Mesenchymal stem cell (in vitro differentiated cells and primary cell): ENCODE measurements at regions not wholly inside any gene's neighbourhood (a gene's known extent, or its start where the extent isn't known, plus 50 kb on each side); places are given as distances from the start of the nearest gene placed in this dataset.

ENCODE experiments used
- DNase-seq: peaks from one replicate; pipeline ENCODE4 v3.0.0-alpha.2; 2013
- H2AFZ ChIP-seq: one replicate; pipeline ENCODE4 v1.6.1; 2013; ENCODE audit warnings: low read depth, mild to moderate bottlenecking, control low read depth, inconsistent platforms, low read length, moderate library complexity
- H2AK5ac ChIP-seq: 2 replicates; pipeline ENCODE4 v1.6.1; 2013; ENCODE audit warnings: low read length, moderate library complexity, mild to moderate bottlenecking, inconsistent platforms; ENCODE audit not compliant: severe bottlenecking
- H2BK120ac ChIP-seq: one replicate; pipeline ENCODE4 v1.6.1; 2013; ENCODE audit warnings: low read depth, mild to moderate bottlenecking, inconsistent platforms, low read length, moderate library complexity
- H2BK12ac ChIP-seq, 2 experiments: one replicate each; pipeline ENCODE4 v1.6.1; 2013; ENCODE audit warnings: inconsistent platforms in 2 of 2, low read length in 2 of 2, mild to moderate bottlenecking in 2 of 2, moderate library complexity in 2 of 2, control low read depth in 1 of 2
- H2BK15ac ChIP-seq: one replicate; pipeline ENCODE4 v1.6.1; 2013; ENCODE audit warnings: mild to moderate bottlenecking, low read depth, inconsistent platforms; ENCODE audit not compliant: poor library complexity, severe bottlenecking
- H2BK5ac ChIP-seq: 2 replicates; pipeline ENCODE4 v1.6.1; 2013; ENCODE audit warnings: low read depth, mild to moderate bottlenecking, low read length, control low read depth, inconsistent platforms; ENCODE audit not compliant: poor library complexity, severe bottlenecking
- H3K14ac ChIP-seq, 2 experiments: one replicate each; pipeline ENCODE4 v1.6.1; 2013; ENCODE audit warnings: inconsistent platforms in 2 of 2, low read length in 2 of 2, control low read depth in 1 of 2, mild to moderate bottlenecking in 1 of 2, moderate library complexity in 1 of 2
- H3K18ac ChIP-seq, 2 experiments: one replicate each; pipeline ENCODE4 v1.6.1; 2013; ENCODE audit warnings: inconsistent platforms in 2 of 2, low read length in 2 of 2, control low read depth in 1 of 2, low read depth in 1 of 2, mild to moderate bottlenecking in 1 of 2
- H3K23ac ChIP-seq, 2 experiments: one replicate each; pipeline ENCODE4 v1.6.1; 2013; ENCODE audit warnings: inconsistent platforms in 2 of 2, low read length in 2 of 2, mild to moderate bottlenecking in 2 of 2, moderate library complexity in 2 of 2, control low read depth in 1 of 2
- H3K27ac ChIP-seq: 2 replicates; pipeline ENCODE4 v1.5.1; 2013; ENCODE audit warnings: mild to moderate bottlenecking, moderate library complexity, low read length, control low read depth, inconsistent platforms; ENCODE audit not compliant: poor library complexity, severe bottlenecking
- H3K27me3 ChIP-seq, 2 experiments: 2 replicates each; pipeline versions ENCODE4 v1.6.1 to v1.7.0; 2013; ENCODE audit warnings: low read length in 2 of 2, mild to moderate bottlenecking in 2 of 2, moderate library complexity in 2 of 2, control low read depth in 1 of 2, inconsistent platforms in 1 of 2; ENCODE audit not compliant: control insufficient read depth in 1 of 2, insufficient read depth in 1 of 2
- H3K36me3 ChIP-seq, 2 experiments: 2 replicates each; pipeline versions ENCODE4 v1.6.1 to v1.7.0; 2013; ENCODE audit warnings: low read length in 2 of 2, control low read depth in 1 of 2, inconsistent platforms in 1 of 2, low read depth in 1 of 2, mild to moderate bottlenecking in 1 of 2; ENCODE audit not compliant: insufficient read depth in 2 of 2, control insufficient read depth in 1 of 2
- H3K4ac ChIP-seq, 2 experiments: one replicate each; pipeline ENCODE4 v1.6.1; 2013; ENCODE audit warnings: inconsistent platforms in 2 of 2, low read length in 2 of 2, mild to moderate bottlenecking in 2 of 2, moderate library complexity in 2 of 2, control low read depth in 1 of 2, low read depth in 1 of 2
- H3K4me1 ChIP-seq: 2 replicates; pipeline ENCODE4 v1.6.1; 2013; ENCODE audit warnings: low read depth, low read length, control low read depth; ENCODE audit not compliant: control insufficient read depth, insufficient read depth
- H3K4me2 ChIP-seq: 2 replicates; pipeline ENCODE4 v1.6.1; 2013; ENCODE audit warnings: low read length, mild to moderate bottlenecking, inconsistent platforms; ENCODE audit not compliant: poor library complexity, severe bottlenecking
- H3K4me3 ChIP-seq, 2 experiments: 2 replicates each; pipeline versions ENCODE4 v1.5.1 to v1.7.0; 2013; ENCODE audit warnings: low read length in 2 of 2, mild to moderate bottlenecking in 2 of 2, control low read depth in 1 of 2, low read depth in 1 of 2; ENCODE audit not compliant: insufficient read depth in 1 of 2
- H3K79me1 ChIP-seq: replicated peaks from 2 replicates; pipeline ENCODE4 v1.6.1; 2013; ENCODE audit warnings: mild to moderate bottlenecking, control low read depth, low read length, inconsistent platforms; ENCODE audit not compliant: poor library complexity, severe bottlenecking
- H3K9ac ChIP-seq: 2 replicates; pipeline ENCODE4 v1.7.0; 2013; ENCODE audit warnings: mild to moderate bottlenecking, low read length, moderate library complexity
- H3K9me3 ChIP-seq: 2 replicates; pipeline ENCODE4 v1.7.0; 2013; ENCODE audit warnings: mild to moderate bottlenecking, low read length; ENCODE audit not compliant: control insufficient read depth
- H4K8ac ChIP-seq: one replicate; pipeline ENCODE4 v1.6.1; 2013; ENCODE audit warnings: inconsistent platforms, mild to moderate bottlenecking, low read length, moderate library complexity
- H4K91ac ChIP-seq: one replicate; pipeline ENCODE4 v1.6.1; 2013; ENCODE audit warnings: mild to moderate bottlenecking, low read length, inconsistent platforms
- WGBS: methylation state at CpG from one replicate; pipeline ENCODE4 v1.1.7; 2013; ENCODE audit warnings: mixed read lengths; 5-methylcytosine and 5-hydroxymethylcytosine counted together

GRCh38 chr5:57402348-57402747 lies 80.3 kb downstream of the ACTBL2 start:
- no peak overlapping the region for H4K91ac ChIP-seq
- H3K4me1 ChIP-seq, result no peaks in the 10 kb centered on the region
- H2BK120ac ChIP-seq, result no peak overlapping the region
- no peak overlapping the region for H3K18ac ChIP-seq
- H3K36me3 ChIP-seq, result no peaks in the 10 kb centered on the region
- no peak overlapping the region for H4K8ac ChIP-seq
- no peaks in the 10 kb centered on the region for H3K27me3 ChIP-seq
- no peak overlapping the region for H3K4ac ChIP-seq
- H2BK15ac ChIP-seq, result no peak overlapping the region
- no peak overlapping the region for H3K23ac ChIP-seq
- no peak overlapping the region for H2BK5ac ChIP-seq
- WGBS, result 100% methylated on average over 1 of the region's 2 CpGs
- no peak overlapping the region for H2BK12ac ChIP-seq
- H3K14ac ChIP-seq, result no peak overlapping the region
- no peak overlapping the region for H3K4me2 ChIP-seq
- no peak for DNase-seq
- no peak overlapping the region for H3K4me3 ChIP-seq
- no peak overlapping the region for H3K27ac ChIP-seq
- no peak overlapping the region for H2AFZ ChIP-seq
- no peaks in the 10 kb centered on the region for H3K79me1 ChIP-seq
- H2AK5ac ChIP-seq, result no peak overlapping the region
- no peak overlapping the region for H3K9ac ChIP-seq
- no peaks in the 10 kb centered on the region for H3K9me3 ChIP-seq

- no peak for DNase-seq
- Histone ChIP-seq H3K27ac (no peak overlapping the region), H2BK120ac (no peak overlapping the region), H3K79me1 (no peaks in the 10 kb centered on the region), H2BK15ac (no peak overlapping the region), H2BK12ac (no peak overlapping the region), H3K23ac (no peak overlapping the region), H3K4me2 (no peak overlapping the region), H4K8ac (no peak overlapping the region), H3K14ac (no peak overlapping the region), H3K4me1 (no peaks in the 10 kb centered on the region), H3K9me3 (no peaks in the 10 kb centered on the region), H3K9ac (no peak overlapping the region), H3K4me3 (no peak overlapping the region), H2AFZ (no peak overlapping the region), H2BK5ac (no peak overlapping the region), H4K91ac (no peak overlapping the region), H3K36me3 (no peaks in the 10 kb centered on the region), H3K4ac (no peak overlapping the region), H3K27me3 (no peaks in the 10 kb centered on the region), H2AK5ac (no peak overlapping the region), H3K18ac (no peak overlapping the region)
- WGBS, result 89% methylated on average over 10 of the region's 10 CpGs
Measured at GRCh38 chr5:57398413-57399093, 84.1 kb downstream of the ACTBL2 start.

- H2AFZ ChIP-seq, result no peak overlapping the region
- no peak overlapping the region for H3K27ac ChIP-seq
- no peak overlapping the region for H3K9ac ChIP-seq
- H2BK12ac ChIP-seq, result no peak overlapping the region
- H2BK5ac ChIP-seq, result no peak overlapping the region
- no peak overlapping the region for H4K8ac ChIP-seq
- H3K9me3 ChIP-seq, result peaks cover 7% of the 10 kb centered on the region
- no peak overlapping the region for H3K4me3 ChIP-seq
- no peak overlapping the region for H3K4ac ChIP-seq
- no peak overlapping the region for H2AK5ac ChIP-seq
- H2BK120ac ChIP-seq, result no peak overlapping the region
- H3K79me1 ChIP-seq, result no peaks in the 10 kb centered on the region
- WGBS, result 91% methylated on average over 2 of the region's 3 CpGs
- H3K18ac ChIP-seq, result no peak overlapping the region
- no peaks in the 10 kb centered on the region for H3K36me3 ChIP-seq
- H2BK15ac ChIP-seq, result no peak overlapping the region
- H3K4me1 ChIP-seq, result no peaks in the 10 kb centered on the region
- no peak overlapping the region for H3K4me2 ChIP-seq
- DNase-seq, result no peak
- no peak overlapping the region for H4K91ac ChIP-seq
- no peak overlapping the region for H3K23ac ChIP-seq
- no peaks in the 10 kb centered on the region for H3K27me3 ChIP-seq
- H3K14ac ChIP-seq, result no peak overlapping the region
Measured at GRCh38 chr5:57396701-57397100, 85.9 kb downstream of the ACTBL2 start.

- no peak overlapping the region for H3K4me2 ChIP-seq
- H3K79me1 ChIP-seq, result no peaks in the 10 kb centered on the region
- WGBS, result 100% methylated on average over 2 of the region's 5 CpGs
- H4K8ac ChIP-seq, result no peak overlapping the region
- no peak overlapping the region for H2BK5ac ChIP-seq
- peaks cover 7% of the 10 kb centered on the region for H3K9me3 ChIP-seq
- H2AFZ ChIP-seq, result no peak overlapping the region
- no peak overlapping the region for H2BK120ac ChIP-seq
- H2BK12ac ChIP-seq, result no peak overlapping the region
- no peak overlapping the region for H2AK5ac ChIP-seq
- no peak overlapping the region for H3K9ac ChIP-seq
- H3K4me3 ChIP-seq, result no peak overlapping the region
- H2BK15ac ChIP-seq, result no peak overlapping the region
- no peak overlapping the region for H4K91ac ChIP-seq
- no peaks in the 10 kb centered on the region for H3K36me3 ChIP-seq
- no peak overlapping the region for H3K14ac ChIP-seq
- DNase-seq, result no peak
- H3K23ac ChIP-seq, result no peak overlapping the region
- no peaks in the 10 kb centered on the region for H3K27me3 ChIP-seq
- H3K4ac ChIP-seq, result no peak overlapping the region
- no peaks in the 10 kb centered on the region for H3K4me1 ChIP-seq
- H3K18ac ChIP-seq, result no peak overlapping the region
- H3K27ac ChIP-seq, result no peak overlapping the region
Measured at GRCh38 chr5:57394421-57395210, 88.0 kb downstream of the ACTBL2 start.
